Liver (tissue), 8 donors: ENCODE measurements at regions not wholly inside any gene's neighbourhood (a gene's known extent, or its start where the extent isn't known, plus 50 kb on each side); places are given as distances from the start of the nearest gene placed in this dataset.

Experiments used
- DNase-seq: peaks from one replicate; pipeline ENCODE4 v3.0.0-alpha.2; 2017; ENCODE audit warnings: low spot score
- H3K27ac ChIP-seq, 2 donors: one replicate each; pipeline ENCODE4 v1.7.0; 2013; ENCODE audit warnings: inconsistent platforms in 2 of 2, low read length in 2 of 2, control low read depth in 1 of 2, low read depth in 1 of 2, mild to moderate bottlenecking in 1 of 2
- H3K27me3 ChIP-seq, 4 donors: one replicate each; pipeline versions ENCODE4 v1.6.1 to v1.7.0; 2013; ENCODE audit warnings: low read length in 3 of 4, inconsistent platforms in 1 of 4, mild to moderate bottlenecking in 1 of 4, moderate library complexity in 1 of 4; ENCODE audit not compliant: control insufficient read depth in 4 of 4, insufficient read depth in 4 of 4
- H3K36me3 ChIP-seq, 4 donors: one replicate each; pipeline versions ENCODE4 v1.6.1 to v1.7.0; 2013; ENCODE audit warnings: low read length in 3 of 4, mild to moderate bottlenecking in 3 of 4, low read depth in 1 of 4, moderate library complexity in 1 of 4; ENCODE audit not compliant: control insufficient read depth in 4 of 4, insufficient read depth in 3 of 4
- H3K4me1 ChIP-seq, 4 donors: one replicate each; pipeline versions ENCODE4 v1.6.1 to v1.7.0; 2013; ENCODE audit warnings: low read length in 3 of 4, mild to moderate bottlenecking in 3 of 4, moderate library complexity in 1 of 4; ENCODE audit not compliant: control insufficient read depth in 4 of 4, insufficient read depth in 4 of 4
- H3K4me3 ChIP-seq, 3 donors: one replicate each; pipeline versions ENCODE4 v1.6.1 to v1.7.0; 2013; ENCODE audit warnings: low read length in 3 of 3, control low read depth in 1 of 3, low read depth in 1 of 3, mild to moderate bottlenecking in 1 of 3
- H3K9ac ChIP-seq, 2 donors: one replicate each; pipeline ENCODE4 v1.7.0; 2013; ENCODE audit warnings: low read length in 2 of 2, mild to moderate bottlenecking in 2 of 2, moderate library complexity in 2 of 2, control low read depth in 1 of 2, low read depth in 1 of 2
- H3K9me3 ChIP-seq, 4 donors: one replicate each; pipeline versions ENCODE4 v1.6.1 to v1.7.0; 2013; ENCODE audit warnings: low read length in 3 of 4; ENCODE audit not compliant: control insufficient read depth in 4 of 4
- ATF3 ChIP-seq: IDR thresholded peaks from 2 replicates; pipeline ENCODE4 v1.6.1; 2016; ENCODE audit warnings: antibody characterized with exemption
- CTCF ChIP-seq: fragments of 150-350 bp; IDR thresholded peaks from 2 replicates; pipeline ENCODE4 v1.5.1; 2017; ENCODE audit warnings: improper control_type of control experiment, low read depth, low read length; ENCODE audit not compliant: missing input control
- GABPA ChIP-seq, 2 donors: IDR thresholded peaks in 1 of 2; conservative IDR thresholded peaks in 1 of 2; 2 replicates each; pipeline ENCODE4 v1.6.1; 2016; ENCODE audit warnings: antibody characterized with exemption in 2 of 2, mild to moderate bottlenecking in 1 of 2, moderate library complexity in 1 of 2
- HNF4G ChIP-seq: IDR thresholded peaks from 2 replicates; pipeline ENCODE4 v1.6.1; 2016; ENCODE audit warnings: antibody characterized with exemption
- JUND ChIP-seq, 2 donors: IDR thresholded peaks; 2 replicates each; pipeline ENCODE4 v1.6.1; 2016; ENCODE audit warnings: antibody characterized with exemption in 2 of 2
- MAX ChIP-seq: IDR thresholded peaks from 2 replicates; pipeline ENCODE4 v1.6.1; 2016; ENCODE audit warnings: antibody characterized with exemption
- NR2F2 ChIP-seq: IDR thresholded peaks from 2 replicates; pipeline ENCODE4 v1.6.1; 2016; ENCODE audit warnings: antibody characterized with exemption
- RAD21 ChIP-seq, 2 donors: IDR thresholded peaks; 2 replicates each; pipeline ENCODE4 v1.6.1; 2016; ENCODE audit warnings: antibody characterized with exemption in 2 of 2, mild to moderate bottlenecking in 2 of 2
- RXRA ChIP-seq, 2 donors: IDR thresholded peaks; 2 replicates each; pipeline ENCODE4 v1.6.1; 2017 to 2018; ENCODE audit warnings: antibody characterized with exemption in 2 of 2, mild to moderate bottlenecking in 1 of 2
- SP1 ChIP-seq: IDR thresholded peaks from 2 replicates; pipeline ENCODE4 v1.6.1; 2018; ENCODE audit warnings: antibody characterized with exemption, mild to moderate bottlenecking
- TAF1 ChIP-seq: conservative IDR thresholded peaks from 2 replicates; pipeline ENCODE4 v1.6.1; 2016; ENCODE audit warnings: antibody characterized with exemption, mild to moderate bottlenecking
- YY1 ChIP-seq: IDR thresholded peaks from 2 replicates; pipeline ENCODE4 v1.6.1; 2016; ENCODE audit warnings: antibody characterized with exemption, mild to moderate bottlenecking
- ZBTB33 ChIP-seq: IDR thresholded peaks from 2 replicates; pipeline ENCODE4 v1.6.1; 2016; ENCODE audit warnings: antibody characterized with exemption
- WGBS: extraction: QIAGEN DNeasy Blood & Tissue Kit; methylation state at CpG from one replicate; pipeline ENCODE4 v1.1.7; 2013; 5-methylcytosine and 5-hydroxymethylcytosine counted together
- donor health status: healthy.
- donor health status: healthy.
- donor health status: healthy.
- donor health status: healthy.
- donor health status: healthy.

DNA sequence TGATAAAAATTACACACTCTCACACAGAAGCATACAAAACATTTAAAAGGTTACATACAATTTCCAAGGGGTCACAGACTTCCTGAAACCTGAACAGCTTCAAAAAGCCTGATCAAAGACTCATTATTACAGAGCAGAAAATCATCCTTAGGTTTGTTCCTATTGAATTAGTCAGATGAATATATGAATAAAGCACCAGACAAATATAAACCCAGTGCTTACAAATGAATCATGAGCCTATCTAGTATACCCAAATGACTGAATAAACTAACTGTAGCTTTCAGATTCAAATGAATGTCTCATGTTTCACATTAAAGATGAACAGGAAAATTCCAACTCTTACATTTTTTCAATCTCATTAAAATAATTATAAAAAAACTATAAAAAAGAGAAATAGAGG, 550.3 kb downstream of the SUCLG1 start:
- no peaks in the 10 kb centered on the region for H3K9me3 ChIP-seq
- H3K36me3 ChIP-seq: no peaks in the 10 kb centered on the region
- H3K4me1 ChIP-seq: no peaks in the 10 kb centered on the region

DNA sequence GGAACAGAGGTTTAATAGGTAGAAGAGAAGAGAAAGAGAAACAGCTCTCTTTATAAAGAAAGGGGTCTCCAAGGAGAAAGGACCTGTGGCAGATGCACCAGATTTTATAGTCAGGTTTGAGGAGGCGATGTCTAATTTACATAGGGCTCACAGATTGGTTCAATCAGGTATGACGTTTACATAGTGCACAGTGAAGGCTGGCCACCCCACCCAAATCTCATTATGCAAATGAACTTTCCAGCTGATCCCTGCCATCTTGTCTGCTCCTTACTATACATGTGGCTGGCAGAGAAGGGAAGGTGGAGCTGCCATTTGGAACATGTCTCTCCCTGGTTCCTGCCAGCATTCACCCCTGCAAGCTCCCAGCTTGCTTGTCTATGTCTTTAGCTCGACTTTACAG, 557.8 kb downstream of the SUCLG1 start:
- Histone ChIP-seq H3K36me3 (no peaks in the 10 kb centered on the region), H3K27ac (no peak overlapping the region), H3K4me3 (no peak overlapping the region), H3K27me3 (no peaks in the 10 kb centered on the region), H3K4me1 (no peaks in the 10 kb centered on the region), H3K9me3 (no peaks in the 10 kb centered on the region), H3K9ac (no peak overlapping the region)
- WGBS: 68% methylated on average over 3 of the region's 3 CpGs
- TF ChIP-seq MAX (no peak), RXRA (IDR thresholded peaks at IDR 0.05) (no peak), RAD21 (IDR thresholded peaks at IDR 0.05) (no peak), YY1 (no peak), JUND (IDR thresholded peaks at IDR 0.05) (no peak), NR2F2 (no peak), SP1 (no peak)
- no peak for DNase-seq

More for the DNA sequence above, 550.3 kb downstream of the SUCLG1 start:
- H3K27me3 ChIP-seq: no peaks in the 10 kb centered on the region
- no peak for TF ChIP-seq RXRA (IDR thresholded peaks at IDR 0.05)
- TF ChIP-seq YY1: no peak
- no peak for TF ChIP-seq CTCF
- TF ChIP-seq NR2F2: no peak
- TF ChIP-seq GABPA (IDR thresholded peaks at IDR 0.05 in 1 of 2, conservative IDR thresholded peaks at IDR 0.05 in 1 of 2): no peak
- TF ChIP-seq JUND (IDR thresholded peaks at IDR 0.05): no peak
- no peak for TF ChIP-seq TAF1
- TF ChIP-seq ATF3: no peak
- TF ChIP-seq HNF4G: no peak
- no peak for TF ChIP-seq ZBTB33
- no peak overlapping the region for H3K27ac ChIP-seq
- DNase-seq: no peak
- no peak overlapping the region for H3K9ac ChIP-seq
- H3K4me3 ChIP-seq: no peak overlapping the region

DNA sequence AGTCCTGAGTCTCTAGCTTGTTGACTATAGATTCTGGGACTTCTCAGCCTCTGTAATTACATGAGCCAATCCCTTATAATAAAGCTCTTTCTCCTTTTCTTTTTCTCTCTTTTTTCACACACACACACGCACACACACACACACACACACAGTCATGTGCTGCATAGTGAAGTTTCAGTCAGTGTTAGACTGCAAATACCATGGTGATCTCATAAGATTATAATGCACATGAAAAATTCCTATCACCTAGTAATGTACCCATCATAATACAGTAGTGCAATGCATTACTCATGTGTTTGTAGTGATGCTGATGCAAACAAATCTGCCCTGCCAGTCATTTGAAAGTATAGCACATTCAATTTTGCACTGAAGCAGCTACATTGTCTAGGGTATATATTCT, 558.2 kb downstream of the SUCLG1 start:
- WGBS: 75% methylated on average over 1 of the region's 1 CpG
- Histone ChIP-seq H3K36me3 (no peaks in the 10 kb centered on the region), H3K27me3 (no peaks in the 10 kb centered on the region), H3K9ac (no peak overlapping the region), H3K4me3 (no peak overlapping the region), H3K4me1 (no peaks in the 10 kb centered on the region), H3K27ac (no peak overlapping the region), H3K9me3 (no peaks in the 10 kb centered on the region)
- no peak for DNase-seq
- TF ChIP-seq ATF3: no peak
